Kidney tubule cell (primary cell): ENCODE measurements at regions not wholly inside any gene's neighbourhood (a gene's known extent, or its start where the extent isn't known, plus 50 kb on each side); places are given as distances from the start of the nearest gene placed in this dataset.

Experiments used
- DNase-seq: peaks from one replicate; pipeline ENCODE4 v3.0.0-alpha.2; 2018; ENCODE audit warnings: low spot score

DNA sequence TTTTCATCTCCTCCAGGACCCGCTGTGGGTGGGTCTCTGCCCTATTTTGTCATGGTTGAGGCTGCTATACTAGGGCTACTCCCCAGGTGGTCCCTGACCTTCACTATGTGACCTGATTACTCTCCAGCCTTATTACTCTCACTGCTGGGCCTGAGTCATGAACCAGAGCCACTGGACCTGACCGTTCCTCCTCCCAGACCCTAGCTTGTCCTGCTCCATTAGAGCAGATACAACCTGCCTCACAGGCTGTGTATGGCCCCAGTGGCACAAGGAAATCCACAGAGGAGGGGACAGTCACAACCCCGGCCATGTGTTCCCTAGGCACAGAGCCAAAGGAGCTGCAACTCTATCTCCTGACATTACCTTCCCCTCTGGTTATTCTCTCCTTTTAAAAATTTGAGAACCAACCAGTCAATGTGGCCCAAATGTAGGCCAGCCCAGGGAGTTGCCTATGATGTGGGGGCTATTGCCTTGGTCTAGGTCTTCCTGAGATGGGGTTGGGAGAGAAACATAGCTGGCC is 96.0 kb upstream of the FSTL4 start:
- DNase-seq: peak; percentile 63

DNA sequence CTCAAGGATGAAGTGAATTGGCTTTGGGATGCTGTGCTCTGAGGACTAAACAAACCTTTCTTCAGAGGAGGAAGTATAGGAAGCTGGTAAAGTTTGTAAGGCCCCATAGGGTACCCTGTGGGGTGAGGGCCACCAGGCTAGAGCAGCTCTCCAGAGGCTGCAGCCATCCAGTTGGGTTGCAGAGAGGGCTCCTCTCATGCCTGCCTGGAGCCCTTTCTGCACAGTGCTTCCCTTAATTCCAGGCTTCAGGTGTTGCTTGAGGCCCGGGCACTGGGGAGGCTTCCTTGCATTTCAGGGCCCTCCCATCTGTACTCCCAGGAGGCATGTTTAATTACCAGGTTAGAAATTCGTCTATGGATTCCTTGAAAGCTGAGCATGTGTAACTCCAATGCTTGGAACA is 95.3 kb upstream of the FSTL4 start:
- no peak for DNase-seq

GRCh38 chr5:133706506-133707430 is 94.4 kb upstream of the FSTL4 start:
- DNase-seq: no peak

DNA sequence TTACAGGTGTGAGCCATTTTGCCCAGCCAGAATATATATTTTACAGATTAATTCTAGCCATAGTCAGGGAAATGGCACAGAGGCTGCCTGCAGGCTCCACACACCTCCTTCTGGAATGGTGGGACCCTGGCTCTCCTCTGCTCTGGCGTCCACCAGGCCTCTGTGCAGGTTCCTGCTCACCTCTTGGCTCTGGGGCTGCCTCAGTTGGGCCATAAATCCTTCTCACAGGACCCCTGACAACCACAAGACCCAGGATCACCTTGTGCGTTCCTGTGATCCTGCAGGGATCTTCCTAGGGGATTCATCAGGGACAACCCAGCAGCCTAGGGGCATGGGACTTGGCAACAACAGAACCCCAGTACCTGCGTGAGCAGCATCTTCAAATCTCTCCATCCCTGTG is 93.0 kb upstream of the FSTL4 start:
- no peak for DNase-seq

DNA sequence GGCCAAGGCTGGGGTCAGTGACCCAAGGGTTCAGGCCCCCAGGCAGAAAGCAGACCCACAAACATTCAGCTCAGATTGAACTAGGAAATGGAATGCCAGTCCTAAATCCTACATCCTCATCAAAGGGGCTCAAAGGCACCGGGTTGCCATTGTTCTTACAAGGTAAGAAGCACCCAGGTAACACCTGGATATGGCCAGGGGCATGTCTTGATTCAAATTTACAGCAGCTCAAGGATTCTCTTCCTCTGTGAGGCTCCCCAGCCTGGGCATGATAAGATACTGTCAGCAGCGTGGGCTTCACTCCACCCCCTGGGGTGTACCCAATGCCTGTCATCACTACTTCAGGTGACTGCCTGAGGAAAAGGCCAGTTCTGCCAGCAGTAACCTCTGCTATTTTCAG is 92.1 kb upstream of the FSTL4 start:
- DNase-seq: no peak

- DNase-seq: no peak
Observed at GRCh38 chr5:133703935-133704334, 91.6 kb upstream of the FSTL4 start.

- no peak for DNase-seq
Observed at GRCh38 chr5:133702791-133703770, 90.7 kb upstream of the FSTL4 start.

DNA sequence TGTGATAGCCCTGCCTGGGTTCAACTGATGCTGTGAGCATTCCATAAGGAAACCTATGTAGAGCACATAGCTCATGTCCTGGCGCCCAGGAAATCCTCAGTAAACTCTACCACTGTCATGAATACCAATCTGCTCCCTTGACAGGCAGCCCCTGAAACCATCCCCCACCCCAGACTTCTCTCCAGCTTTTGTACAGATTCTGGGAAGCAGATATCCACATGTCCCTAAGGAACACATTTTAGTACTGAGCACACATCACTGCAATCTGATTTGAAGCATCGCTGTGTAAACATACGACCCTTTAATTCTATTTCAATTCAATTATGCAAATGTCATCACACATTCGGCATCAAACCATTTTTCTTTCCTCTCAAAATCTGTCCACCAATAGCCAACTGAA is 89.5 kb upstream of the FSTL4 start:
- no peak for DNase-seq

DNA sequence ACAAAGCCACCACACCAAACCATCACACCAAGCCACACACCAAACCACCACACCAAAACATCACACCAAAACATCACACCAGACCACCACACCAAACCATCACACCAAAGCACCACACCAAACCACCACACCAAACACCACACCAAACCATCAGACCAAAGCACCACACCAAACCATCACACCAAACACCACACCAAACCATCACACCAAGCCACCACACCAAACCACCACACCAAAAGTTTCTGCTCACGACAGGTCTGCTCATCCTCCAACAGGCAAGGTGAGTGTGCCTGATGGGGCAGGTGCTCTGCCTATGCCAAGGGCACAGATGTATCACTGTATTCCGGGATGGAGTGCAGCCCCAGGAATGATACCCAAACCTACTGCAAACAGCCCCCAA is 87.9 kb upstream of the FSTL4 start:
- no peak for DNase-seq

- DNase-seq: no peak
Observed at GRCh38 chr5:133698646-133699526, 86.5 kb upstream of the FSTL4 start.

GRCh38 chr5:133698259-133698554 is 85.9 kb upstream of the FSTL4 start:
- no peak for DNase-seq

- no peak for DNase-seq
Observed at GRCh38 chr5:133697536-133698258, 85.4 kb upstream of the FSTL4 start.

GRCh38 chr5:133696782-133697507 is 84.6 kb upstream of the FSTL4 start:
- DNase-seq: no peak

DNA sequence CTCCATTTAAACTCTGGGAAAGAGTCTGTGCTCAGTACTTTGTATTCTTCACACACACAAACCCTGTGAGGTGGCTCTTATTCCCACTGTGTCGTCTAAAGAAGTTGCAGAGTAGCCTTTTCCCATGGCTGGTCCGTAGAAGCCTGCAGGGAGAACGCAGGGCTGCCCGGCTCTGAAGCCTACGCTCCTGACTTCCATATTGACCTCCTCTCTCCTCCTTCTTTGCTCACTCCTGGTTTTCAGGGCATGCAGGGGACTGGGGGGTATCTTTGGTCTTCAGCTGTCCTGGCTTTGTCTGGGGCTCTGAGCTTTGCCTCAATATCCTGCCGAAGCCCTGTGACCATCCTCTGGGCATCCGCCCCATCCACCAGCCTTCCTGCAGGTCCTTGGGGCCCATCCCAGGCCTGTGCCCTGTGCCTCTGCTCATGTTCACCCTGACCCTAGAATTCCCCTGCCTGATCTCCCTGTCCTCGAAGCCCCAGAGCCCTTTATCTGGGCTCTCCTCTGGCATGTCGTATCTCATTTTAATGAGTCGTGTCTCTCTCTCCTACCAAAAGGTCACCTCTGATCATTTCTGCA is 83.8 kb upstream of the FSTL4 start:
- DNase-seq: no peak

DNA sequence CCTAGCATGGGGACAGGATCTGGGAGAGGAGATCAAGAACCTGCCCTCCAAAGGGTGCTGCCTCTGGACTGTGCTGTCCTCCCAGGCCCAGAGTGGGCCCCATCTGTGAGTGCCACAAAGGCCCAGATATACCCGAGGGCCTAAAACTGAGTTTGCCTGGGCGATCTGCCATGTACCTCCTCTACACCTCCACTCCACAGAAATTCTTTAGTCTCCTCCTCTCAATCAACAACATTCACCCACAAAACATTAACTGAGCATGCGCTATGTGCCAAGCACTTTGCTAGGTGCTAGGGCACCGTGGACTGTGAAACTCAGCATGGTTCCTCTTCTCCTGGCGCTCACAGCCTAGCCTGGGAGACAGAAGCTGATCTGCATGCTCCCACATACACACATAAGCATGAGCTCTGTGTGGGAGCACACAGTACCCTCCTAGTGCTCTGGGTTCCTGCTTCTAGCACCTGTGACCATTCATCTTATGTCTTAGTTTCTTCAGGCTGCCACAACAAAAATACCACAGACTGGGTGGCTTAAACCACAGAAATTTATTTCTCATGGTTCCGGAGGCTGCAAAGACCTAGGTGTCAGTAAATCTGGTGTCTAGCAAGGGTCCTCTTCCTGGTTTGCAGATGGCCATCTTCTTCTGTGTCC is 82.0 kb upstream of the FSTL4 start:
- no peak for DNase-seq

DNA sequence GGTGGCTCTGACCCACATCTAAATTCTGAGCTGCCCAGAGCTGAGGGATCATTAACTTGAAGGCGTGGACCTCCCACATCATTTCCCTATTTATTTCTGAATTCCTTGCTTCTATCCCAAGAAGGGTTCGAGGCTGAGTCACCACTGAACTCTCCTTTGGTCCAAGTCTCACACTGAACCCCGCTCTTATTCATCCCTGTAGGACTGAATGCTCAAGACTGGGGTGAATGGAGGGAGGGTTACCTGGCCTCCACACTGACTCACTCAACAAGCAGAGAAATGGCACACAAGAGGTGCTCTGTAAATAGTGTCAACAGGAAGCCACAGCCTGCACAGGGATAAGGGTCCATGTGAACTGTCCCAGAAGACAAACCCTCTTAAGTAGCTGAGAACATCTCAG is 79.1 kb upstream of the FSTL4 start:
- DNase-seq: peak; percentile 64

DNA sequence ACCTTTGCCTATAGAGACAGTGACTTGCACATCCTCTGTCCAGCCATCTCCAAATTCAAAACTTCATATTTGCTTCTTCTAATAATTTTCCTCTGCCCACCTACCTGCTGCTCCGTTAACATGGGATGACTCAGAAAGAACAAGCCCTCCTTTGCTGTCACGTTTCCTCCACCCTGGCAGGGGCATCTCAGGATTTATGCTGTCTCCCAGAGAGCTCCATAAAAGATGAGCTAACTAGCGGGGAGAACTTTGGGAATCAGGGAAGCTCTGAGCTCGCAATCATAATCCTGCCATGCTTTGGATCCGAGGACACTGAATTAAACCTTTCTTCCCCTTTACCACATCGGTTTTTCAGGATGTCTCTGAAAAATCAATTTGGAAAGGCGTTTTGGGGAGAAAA is 78.4 kb upstream of the FSTL4 start:
- no peak for DNase-seq

DNA sequence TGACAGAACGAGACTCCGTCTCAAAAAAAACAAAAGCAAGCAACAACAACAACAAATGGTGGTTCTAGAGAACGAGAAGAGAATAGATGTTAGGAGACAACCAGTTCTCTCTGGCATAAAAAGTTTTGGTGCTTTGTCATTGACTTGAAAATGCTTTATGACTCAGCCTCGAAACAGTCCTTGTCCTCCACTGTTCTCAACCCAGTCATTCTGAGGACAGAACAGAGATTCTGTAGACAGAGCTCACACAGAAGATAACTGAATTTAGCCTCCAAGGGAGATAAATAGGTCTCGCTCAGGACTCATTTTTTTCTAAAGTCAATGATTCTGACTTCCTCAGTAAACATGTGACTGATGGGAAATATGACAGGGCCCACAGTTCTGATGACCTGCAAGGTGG is 76.0 kb upstream of the FSTL4 start:
- DNase-seq: no peak

DNA sequence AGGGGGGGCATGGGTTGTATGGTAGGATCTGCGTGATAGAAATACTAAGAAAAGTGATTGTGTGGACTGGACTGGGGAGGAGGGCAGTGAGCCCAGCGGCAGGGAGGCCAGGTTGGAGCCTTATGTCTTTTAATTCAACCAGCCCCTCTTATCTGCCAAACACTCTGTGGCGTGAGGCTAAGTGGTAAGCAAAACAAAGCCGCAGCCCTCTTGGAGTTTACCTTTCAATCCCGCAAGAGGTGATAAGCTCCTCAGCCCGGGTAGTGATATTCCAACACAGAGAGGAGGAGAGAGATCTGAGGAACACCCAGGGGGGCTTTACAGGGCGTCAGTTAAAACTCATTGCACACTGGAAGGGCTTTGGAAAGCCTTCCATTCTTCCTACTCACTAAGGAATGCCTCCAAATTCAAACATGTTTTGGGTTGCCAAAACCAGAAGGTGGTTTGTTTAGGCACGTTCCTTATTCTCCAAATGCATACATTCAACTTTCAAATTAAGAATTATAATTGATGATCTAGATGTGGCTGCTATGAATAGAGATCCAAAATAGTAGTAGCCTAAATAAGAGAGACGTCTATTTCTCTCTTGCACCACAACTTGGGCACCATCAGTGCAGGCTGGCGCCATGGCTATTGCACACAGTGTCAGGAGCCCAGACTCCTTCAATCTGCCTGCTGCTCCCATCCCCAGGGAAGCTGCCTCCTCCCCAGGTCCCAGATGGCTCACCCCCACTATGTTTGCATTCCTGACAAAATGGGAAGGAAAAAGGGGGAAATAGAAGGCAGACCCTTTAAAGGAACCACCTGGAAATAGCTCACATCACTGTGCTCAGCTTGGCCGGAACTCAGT is 75.1 kb upstream of the FSTL4 start:
- DNase-seq: no peak
